Ascending aorta (tissue), 2 donors: ENCODE measurements at regions not wholly inside any gene's neighbourhood (a gene's known extent, or its start where the extent isn't known, plus 50 kb on each side); places are given as distances from the start of the nearest gene placed in this dataset.

Source experiments
- DNase-seq, 2 donors: peaks; one replicate each; pipeline ENCODE4 v3.0.0-alpha.2; 2019; ENCODE audit warnings: low spot score in 2 of 2
- H3K27ac ChIP-seq, 2 donors: fragments of 200-600 bp; sonication (generic); one replicate each; pipeline ENCODE4 v1.5.1; 2016 to 2017; ENCODE audit warnings: mild to moderate bottlenecking in 1 of 2
- H3K27me3 ChIP-seq: fragments of 200-600 bp; sonication (generic); one replicate; pipeline ENCODE4 v1.5.1; 2017
- H3K36me3 ChIP-seq, 2 donors: fragments of 200-600 bp; sonication (generic); one replicate each; pipeline ENCODE4 v1.5.1; 2016
- H3K4me1 ChIP-seq, 2 donors: fragments of 200-600 bp; sonication (generic); one replicate each; pipeline ENCODE4 v1.5.1; 2016 to 2017; ENCODE audit warnings: mild to moderate bottlenecking in 1 of 2
- H3K4me3 ChIP-seq, 2 donors: fragments of 200-600 bp; sonication (generic); one replicate each; pipeline ENCODE4 v1.5.1; 2016 to 2017; ENCODE audit warnings: mild to moderate bottlenecking in 1 of 2
- H3K9me3 ChIP-seq, 2 donors: fragments of 200-600 bp; sonication (generic); one replicate each; pipeline ENCODE4 v1.5.1; 2016
- CTCF ChIP-seq, 3 experiments: fragments of 200-600 bp in 2 of 3; fragments of 450-650 bp in 1 of 3; sonication (generic) in 2 of 3; IDR thresholded peaks; one replicate each; pipeline ENCODE4 v1.5.1; 2016 to 2019; ENCODE audit warnings: antibody characterized with exemption in 3 of 3, mild to moderate bottlenecking in 1 of 3, moderate library complexity in 1 of 3
- intact Hi-C: fragments of 100-400 bp; cut with DNase I; formaldehyde crosslinking; loops from one replicate; pipeline ENCODE4 v1.15.1; 2023

- intact Hi-C loops = no loop called here
These were observed 94.0 kb upstream of the FOXN2 start for GRCh38 chr2:48220501-48220900.

GRCh38 chr2:48221846-48222516 is 92.5 kb upstream of the FOXN2 start:
- Histone ChIP-seq H3K4me3 (no peak overlapping the region), H3K4me1 (no peaks in the 10 kb centered on the region), H3K27me3 (no peaks in the 10 kb centered on the region), H3K36me3 (no peaks in the 10 kb centered on the region), H3K27ac (no peak overlapping the region), H3K9me3 (no peaks in the 10 kb centered on the region)
- TF ChIP-seq CTCF (IDR thresholded peaks at IDR 0.05) = no peak
- no peak for DNase-seq
- intact Hi-C loops = no loop called here

More at GRCh38 chr2:48220501-48220900, 94.0 kb upstream of the FOXN2 start:
- DNase-seq = no peak
- H3K4me1 ChIP-seq = no peaks in the 10 kb centered on the region
- H3K27me3 ChIP-seq = no peaks in the 10 kb centered on the region
- H3K4me3 ChIP-seq = no peak overlapping the region
- no peak overlapping the region for H3K27ac ChIP-seq
- no peak for TF ChIP-seq CTCF (IDR thresholded peaks at IDR 0.05)
- no peaks in the 10 kb centered on the region for H3K36me3 ChIP-seq
- H3K9me3 ChIP-seq = no peaks in the 10 kb centered on the region

GRCh38 chr2:48227617-48228344 is 86.7 kb upstream of the FOXN2 start:
- H3K4me1 ChIP-seq = no peaks in the 10 kb centered on the region
- H3K9me3 ChIP-seq = no peaks in the 10 kb centered on the region
- intact Hi-C loops = no loop called here
- no peak overlapping the region for H3K27ac ChIP-seq
- no peak for DNase-seq
- no peaks in the 10 kb centered on the region for H3K27me3 ChIP-seq
- no peaks in the 10 kb centered on the region for H3K36me3 ChIP-seq
- TF ChIP-seq CTCF (IDR thresholded peaks at IDR 0.05) = no peak
- no peak overlapping the region for H3K4me3 ChIP-seq

GRCh38 chr2:48228345-48228684 is 86.2 kb upstream of the FOXN2 start:
- no peak overlapping the region for H3K4me3 ChIP-seq
- no peaks in the 10 kb centered on the region for H3K9me3 ChIP-seq
- H3K27ac ChIP-seq = no peak overlapping the region
- no peak for TF ChIP-seq CTCF (IDR thresholded peaks at IDR 0.05)
- no peaks in the 10 kb centered on the region for H3K36me3 ChIP-seq
- intact Hi-C loops = no loop called here
- no peaks in the 10 kb centered on the region for H3K27me3 ChIP-seq
- no peaks in the 10 kb centered on the region for H3K4me1 ChIP-seq
- no peak for DNase-seq

GRCh38 chr2:48229063-48229462 is 85.4 kb upstream of the FOXN2 start:
- Histone ChIP-seq H3K4me1 (no peaks in the 10 kb centered on the region), H3K27ac (no peak overlapping the region), H3K9me3 (no peaks in the 10 kb centered on the region), H3K36me3 (no peaks in the 10 kb centered on the region), H3K27me3 (no peaks in the 10 kb centered on the region), H3K4me3 (no peak overlapping the region)
- TF ChIP-seq CTCF (IDR thresholded peaks at IDR 0.05) = no peak
- intact Hi-C loops = no loop called here
- no peak for DNase-seq
